ENCODE measurements at regions not wholly inside any gene's neighbourhood (a gene's known extent, or its start where the extent isn't known, plus 50 kb on each side); places are given as distances from the start of the nearest gene placed in this dataset.

DNA sequence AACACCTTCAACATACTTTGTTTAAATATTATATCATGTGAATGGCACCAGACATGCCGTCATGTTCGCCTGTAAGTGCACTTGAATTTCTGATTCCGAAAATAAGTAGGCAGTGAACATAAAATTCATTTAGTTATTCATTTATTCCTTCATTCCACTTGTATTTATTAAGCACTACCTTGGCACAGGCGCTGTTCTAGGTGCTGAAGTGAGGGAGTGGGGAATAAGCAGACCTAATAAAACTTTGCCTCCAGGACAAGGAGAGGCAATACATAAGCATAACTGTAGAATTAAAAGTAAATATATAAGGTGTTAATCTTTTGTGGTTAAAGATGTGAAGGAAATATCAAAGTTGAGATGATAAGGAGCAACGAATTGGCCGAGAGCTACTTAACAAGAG, 297.4 kb downstream of the TENT4A start:
- no peak overlapping the region for H3K4me3 Mint-ChIP-seq
- no peaks in the 10 kb centered on the region for H3K27me3 Mint-ChIP-seq
- TF ChIP-seq, protein P1, sequence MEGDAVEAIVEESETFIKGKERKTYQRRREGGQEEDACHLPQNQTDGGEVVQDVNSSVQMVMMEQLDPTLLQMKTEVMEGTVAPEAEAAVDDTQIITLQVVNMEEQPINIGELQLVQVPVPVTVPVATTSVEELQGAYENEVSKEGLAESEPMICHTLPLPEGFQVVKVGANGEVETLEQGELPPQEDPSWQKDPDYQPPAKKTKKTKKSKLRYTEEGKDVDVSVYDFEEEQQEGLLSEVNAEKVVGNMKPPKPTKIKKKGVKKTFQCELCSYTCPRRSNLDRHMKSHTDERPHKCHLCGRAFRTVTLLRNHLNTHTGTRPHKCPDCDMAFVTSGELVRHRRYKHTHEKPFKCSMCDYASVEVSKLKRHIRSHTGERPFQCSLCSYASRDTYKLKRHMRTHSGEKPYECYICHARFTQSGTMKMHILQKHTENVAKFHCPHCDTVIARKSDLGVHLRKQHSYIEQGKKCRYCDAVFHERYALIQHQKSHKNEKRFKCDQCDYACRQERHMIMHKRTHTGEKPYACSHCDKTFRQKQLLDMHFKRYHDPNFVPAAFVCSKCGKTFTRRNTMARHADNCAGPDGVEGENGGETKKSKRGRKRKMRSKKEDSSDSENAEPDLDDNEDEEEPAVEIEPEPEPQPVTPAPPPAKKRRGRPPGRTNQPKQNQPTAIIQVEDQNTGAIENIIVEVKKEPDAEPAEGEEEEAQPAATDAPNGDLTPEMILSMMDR (IDR thresholded peaks at IDR 0.05), result no peak
- peaks cover 6% of the 10 kb centered on the region for H3K9me3 Mint-ChIP-seq
- POLR2A ChIA-PET, result no interaction called here
- no peaks in the 10 kb centered on the region for H3K36me3 Mint-ChIP-seq (ENCODE audit: low read depth)
- ATAC-seq (ENCODE audit: low read depth) (no peak), DNase-seq (no peak)
- CTCF ChIA-PET, result no interaction called here
- no peak overlapping the region for H3K27ac Mint-ChIP-seq
- intact Hi-C loops (cut with micrococcal nuclease), result no loop called here
- no peaks in the 10 kb centered on the region for H3K4me1 Mint-ChIP-seq

DNA sequence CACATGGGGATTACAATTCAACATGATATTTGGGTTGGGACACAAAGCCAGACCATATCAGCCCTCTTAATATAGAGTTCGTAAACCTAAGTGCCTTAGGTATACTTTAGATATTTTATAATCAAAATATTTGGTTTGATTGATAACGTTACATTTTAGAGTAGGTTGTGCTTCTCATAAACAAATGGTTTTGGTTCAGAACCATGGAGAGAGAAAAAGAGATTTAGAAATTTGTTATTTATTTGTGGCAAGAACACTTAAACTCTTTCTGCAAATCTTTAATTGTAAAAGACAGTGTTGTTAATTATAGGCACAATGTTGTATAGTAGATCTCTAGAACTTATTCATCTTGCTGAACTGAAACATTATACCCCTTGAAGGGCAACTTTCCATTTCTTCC, 298.8 kb downstream of the TENT4A start:
- no peak for DNase-seq
- Mint-ChIP-seq H3K4me3 (no peak overlapping the region), H3K27ac (no peak overlapping the region), H3K36me3 (ENCODE audit: low read depth) (no peaks in the 10 kb centered on the region), H3K4me1 (no peaks in the 10 kb centered on the region), H3K9me3 (peaks cover 7% of the 10 kb centered on the region), H3K27me3 (no peaks in the 10 kb centered on the region)
- POLR2A ChIA-PET, result no interaction called here
- TF ChIP-seq, protein P1 (IDR thresholded peaks at IDR 0.05), result no peak
- intact Hi-C loops (cut with micrococcal nuclease), result no loop called here
- CTCF ChIA-PET, result no interaction called here
- ATAC-seq (ENCODE audit: low read depth), result no peak

DNA sequence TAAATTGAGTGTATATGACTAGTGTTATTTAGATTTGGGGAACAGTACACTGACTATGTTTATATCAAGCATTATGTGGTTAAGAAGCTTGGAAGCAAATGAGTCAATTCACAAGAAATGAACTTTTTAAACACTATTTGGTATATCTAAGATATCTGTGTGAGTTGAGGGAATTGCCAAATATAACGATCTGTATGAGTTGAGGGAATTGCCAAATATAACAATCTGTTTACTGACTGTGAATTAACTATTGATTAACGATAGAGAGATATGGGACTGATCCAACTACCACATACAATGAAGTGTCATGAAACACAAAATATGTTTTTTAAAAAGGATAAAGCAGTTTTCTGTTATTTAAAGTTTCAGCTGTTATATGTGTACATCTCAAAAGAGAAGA, 301.4 kb downstream of the TENT4A start:
- no peak overlapping the region for H3K4me3 Mint-ChIP-seq
- no peak for ATAC-seq (ENCODE audit: low read depth)
- no peaks in the 10 kb centered on the region for H3K27me3 Mint-ChIP-seq
- intact Hi-C loops (cut with micrococcal nuclease), result no loop called here
- no peak overlapping the region for H3K27ac Mint-ChIP-seq
- CTCF ChIA-PET, result no interaction called here
- H3K9me3 Mint-ChIP-seq, result peaks cover 10% of the 10 kb centered on the region
- no peaks in the 10 kb centered on the region for H3K4me1 Mint-ChIP-seq
- no peaks in the 10 kb centered on the region for H3K36me3 Mint-ChIP-seq (ENCODE audit: low read depth)
- no peak for DNase-seq
- POLR2A ChIA-PET, result no interaction called here
- TF ChIP-seq, protein P1 (IDR thresholded peaks at IDR 0.05), result no peak

DNA sequence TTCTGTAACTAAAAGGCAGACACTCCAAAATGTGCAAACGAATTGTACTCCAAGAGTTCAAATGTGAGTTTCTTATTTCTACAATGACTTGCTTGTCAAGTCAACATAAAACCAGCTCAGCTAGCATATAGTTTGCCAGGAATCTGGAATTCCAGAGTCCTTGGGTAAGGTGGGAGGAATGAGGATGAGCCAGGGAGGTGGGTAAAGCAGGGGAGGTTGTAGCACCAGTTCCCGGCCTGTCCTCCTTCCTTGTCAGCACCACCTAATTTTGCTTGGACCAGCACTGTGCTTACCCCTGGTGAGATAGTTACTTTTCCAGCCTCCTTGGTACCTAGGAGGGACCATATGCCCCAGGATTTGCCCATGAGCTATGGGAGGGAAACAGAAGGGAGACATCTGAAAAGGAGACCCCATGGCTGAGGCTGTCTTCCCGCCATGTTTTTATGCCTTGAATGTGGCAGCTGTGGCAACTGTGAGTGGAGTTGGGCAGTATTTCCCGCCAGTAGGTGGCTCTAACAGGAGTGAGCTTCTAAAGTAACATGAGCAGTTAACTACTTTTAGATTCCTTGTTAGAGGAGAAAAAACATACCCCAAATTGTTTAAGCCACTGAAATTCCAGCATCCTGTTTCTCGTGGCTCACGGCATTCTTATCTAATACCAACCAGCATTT, 302.5 kb downstream of the TENT4A start:
- no peaks in the 10 kb centered on the region for H3K4me1 Mint-ChIP-seq
- no peak overlapping the region for H3K4me3 Mint-ChIP-seq
- DNase-seq (no peak), ATAC-seq (ENCODE audit: low read depth) (no peak)
- ChIA-PET POLR2A (no interaction called here), CTCF (no interaction called here)
- intact Hi-C loops (cut with micrococcal nuclease), result no loop called here
- no peaks in the 10 kb centered on the region for H3K27me3 Mint-ChIP-seq
- TF ChIP-seq, protein P1 (IDR thresholded peaks at IDR 0.05), result no peak
- no peaks in the 10 kb centered on the region for H3K36me3 Mint-ChIP-seq (ENCODE audit: low read depth)
- H3K9me3 Mint-ChIP-seq, result peaks cover 12% of the 10 kb centered on the region
- no peak overlapping the region for H3K27ac Mint-ChIP-seq

DNA sequence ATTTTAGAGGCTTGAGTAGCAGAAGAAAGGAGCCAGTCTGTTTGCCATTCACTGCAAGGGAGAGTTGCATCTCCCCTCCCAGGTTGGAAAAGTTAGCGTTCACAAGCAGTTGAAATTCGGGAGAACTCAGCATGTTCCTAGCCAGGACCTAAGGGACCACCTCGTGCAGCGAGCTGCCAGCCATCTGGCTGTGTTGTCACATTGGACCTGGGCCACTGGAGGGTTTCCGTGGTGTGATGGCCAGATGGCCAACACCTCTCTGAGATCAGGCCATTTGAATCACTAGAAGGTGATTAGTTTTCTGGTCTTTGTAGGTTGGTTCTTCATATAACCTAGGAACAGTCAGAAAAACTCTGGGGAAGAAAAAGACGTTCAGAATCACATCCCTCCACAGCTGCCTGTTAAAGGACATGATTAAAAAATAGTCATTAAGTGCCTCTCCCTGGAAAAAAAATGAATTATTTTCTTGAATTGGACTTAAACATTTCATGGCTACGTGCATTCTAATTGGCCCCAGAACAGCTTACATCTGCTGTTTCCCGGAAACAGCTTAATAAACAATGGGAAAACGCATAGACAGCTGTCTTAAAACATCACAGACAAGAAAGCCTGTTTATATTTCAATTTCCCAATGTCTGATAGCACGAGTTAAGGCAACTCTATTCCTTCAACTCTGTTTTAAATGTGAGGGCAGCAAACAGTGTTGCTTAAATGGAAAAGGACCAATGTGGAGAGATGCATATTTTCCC, 303.9 kb downstream of the TENT4A start:
- H3K4me3 Mint-ChIP-seq, result no peak overlapping the region
- ATAC-seq (ENCODE audit: low read depth), result no peak
- no peaks in the 10 kb centered on the region for H3K4me1 Mint-ChIP-seq
- POLR2A ChIA-PET, result no interaction called here
- H3K36me3 Mint-ChIP-seq (ENCODE audit: low read depth), result no peaks in the 10 kb centered on the region
- peaks cover 16% of the 10 kb centered on the region for H3K9me3 Mint-ChIP-seq
- CTCF ChIA-PET, result no interaction called here
- intact Hi-C loops (cut with micrococcal nuclease), result no loop called here
- H3K27me3 Mint-ChIP-seq, result no peaks in the 10 kb centered on the region
- TF ChIP-seq, protein P1 (IDR thresholded peaks at IDR 0.05), result no peak
- H3K27ac Mint-ChIP-seq, result no peak overlapping the region
- DNase-seq, result no peak
